ENCODE measurements at regions not wholly inside any gene's neighbourhood (a gene's known extent, or its start where the extent isn't known, plus 50 kb on each side); places are given as distances from the start of the nearest gene placed in this dataset.

DNA sequence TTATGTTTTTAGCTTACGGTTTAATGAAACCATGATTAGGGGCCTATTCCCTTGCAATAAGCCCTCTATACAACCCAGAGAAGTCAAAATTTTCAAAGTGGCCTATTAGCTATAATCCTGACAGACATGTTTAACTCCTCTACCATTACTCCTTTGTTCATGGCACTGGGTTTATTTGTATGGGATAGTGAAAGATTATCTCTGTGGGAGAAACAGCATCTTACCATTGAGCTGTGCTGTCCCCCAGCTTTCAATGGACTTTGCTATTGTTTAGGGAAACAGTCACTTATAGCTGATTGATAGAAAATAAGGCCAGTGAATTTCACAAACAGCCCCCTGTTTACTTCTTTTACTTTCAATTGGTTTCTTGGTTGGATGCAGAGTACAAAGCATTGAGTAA is 675.2 kb upstream of the GCFC2 start:
- Histone ChIP-seq H3K9me3 (no peaks in the 10 kb centered on the region), H3K36me3 (no peaks in the 10 kb centered on the region), H3K4me3 (no peak overlapping the region), H3K27me3 (no peaks in the 10 kb centered on the region), H3K27ac (no peak overlapping the region), H3K4me1 (no peaks in the 10 kb centered on the region)
- TF ChIP-seq, protein P1, sequence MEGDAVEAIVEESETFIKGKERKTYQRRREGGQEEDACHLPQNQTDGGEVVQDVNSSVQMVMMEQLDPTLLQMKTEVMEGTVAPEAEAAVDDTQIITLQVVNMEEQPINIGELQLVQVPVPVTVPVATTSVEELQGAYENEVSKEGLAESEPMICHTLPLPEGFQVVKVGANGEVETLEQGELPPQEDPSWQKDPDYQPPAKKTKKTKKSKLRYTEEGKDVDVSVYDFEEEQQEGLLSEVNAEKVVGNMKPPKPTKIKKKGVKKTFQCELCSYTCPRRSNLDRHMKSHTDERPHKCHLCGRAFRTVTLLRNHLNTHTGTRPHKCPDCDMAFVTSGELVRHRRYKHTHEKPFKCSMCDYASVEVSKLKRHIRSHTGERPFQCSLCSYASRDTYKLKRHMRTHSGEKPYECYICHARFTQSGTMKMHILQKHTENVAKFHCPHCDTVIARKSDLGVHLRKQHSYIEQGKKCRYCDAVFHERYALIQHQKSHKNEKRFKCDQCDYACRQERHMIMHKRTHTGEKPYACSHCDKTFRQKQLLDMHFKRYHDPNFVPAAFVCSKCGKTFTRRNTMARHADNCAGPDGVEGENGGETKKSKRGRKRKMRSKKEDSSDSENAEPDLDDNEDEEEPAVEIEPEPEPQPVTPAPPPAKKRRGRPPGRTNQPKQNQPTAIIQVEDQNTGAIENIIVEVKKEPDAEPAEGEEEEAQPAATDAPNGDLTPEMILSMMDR (IDR thresholded peaks at IDR 0.05) = no peak
- intact Hi-C loops (cut with DNase I) = no loop called here
- DNase-seq (ENCODE audit: low spot score in 2 of 2) = no peak

DNA sequence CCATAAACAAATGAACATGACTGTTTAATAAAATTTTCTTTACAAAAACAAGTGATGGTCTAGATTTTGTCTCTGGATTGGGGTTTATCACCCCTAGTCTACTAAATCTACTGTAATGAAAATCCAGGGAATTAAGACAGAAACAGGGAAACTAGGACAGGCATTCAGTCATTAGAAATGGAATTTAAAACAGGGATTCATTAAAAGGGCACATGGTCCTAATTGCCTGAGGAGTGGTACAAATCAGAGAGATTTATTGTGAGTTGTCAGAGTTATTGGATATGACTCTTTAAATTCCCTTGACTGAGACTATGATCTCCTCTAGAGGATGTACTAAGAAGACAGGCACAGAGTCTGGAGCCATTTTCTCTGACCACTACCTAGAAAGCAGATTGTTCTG is 670.9 kb upstream of the GCFC2 start:
- H3K4me3 ChIP-seq = no peak overlapping the region
- no peaks in the 10 kb centered on the region for H3K27me3 ChIP-seq
- no peaks in the 10 kb centered on the region for H3K4me1 ChIP-seq
- no peaks in the 10 kb centered on the region for H3K9me3 ChIP-seq
- H3K36me3 ChIP-seq = no peaks in the 10 kb centered on the region
- intact Hi-C loops (cut with DNase I) = no loop called here
- H3K27ac ChIP-seq = no peak overlapping the region
- no peak for DNase-seq (ENCODE audit: low spot score in 2 of 2)
- TF ChIP-seq, protein P1 (IDR thresholded peaks at IDR 0.05) = no peak

DNA sequence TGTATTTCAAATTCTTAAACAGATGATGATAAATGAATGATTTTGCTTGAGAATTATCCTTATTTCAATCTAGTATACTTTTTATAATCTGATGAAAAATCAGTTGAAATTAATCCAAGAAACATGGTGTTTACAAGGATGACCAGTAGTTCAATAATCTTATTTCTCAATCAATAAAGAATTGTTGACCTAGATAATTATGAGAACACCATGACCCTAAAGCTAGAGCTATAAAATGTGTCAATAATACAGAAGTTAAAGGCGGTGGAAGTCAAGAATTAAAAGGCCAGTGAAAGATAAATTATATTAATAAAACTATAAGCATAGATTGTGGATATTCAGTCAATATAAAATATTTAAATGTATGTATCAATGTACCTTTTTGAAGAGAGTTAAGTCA is 667.4 kb upstream of the GCFC2 start:
- TF ChIP-seq, protein P1 (IDR thresholded peaks at IDR 0.05) = no peak
- intact Hi-C loops (cut with DNase I) = no loop called here
- no peaks in the 10 kb centered on the region for H3K4me1 ChIP-seq

DNA sequence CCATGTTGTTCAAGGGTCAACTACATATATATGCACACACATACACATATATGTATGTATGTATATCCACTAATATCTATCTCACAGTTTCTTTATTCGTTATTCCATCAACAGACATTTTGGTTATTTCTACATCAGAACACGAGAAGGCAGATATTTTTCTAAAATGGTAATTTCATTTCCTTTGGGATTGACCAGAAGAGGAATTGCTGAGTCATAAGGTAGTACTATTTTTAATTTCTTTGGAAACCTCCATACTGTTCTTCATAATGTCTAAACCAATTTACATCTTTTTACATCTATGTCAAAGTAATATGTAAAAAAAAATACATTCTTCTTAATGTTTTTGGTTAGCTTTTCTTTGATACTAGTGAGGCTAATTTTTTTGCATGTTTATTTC is 630.7 kb upstream of the GCFC2 start:
- H3K9me3 ChIP-seq = no peaks in the 10 kb centered on the region
- H3K27me3 ChIP-seq = no peaks in the 10 kb centered on the region
- no peaks in the 10 kb centered on the region for H3K4me1 ChIP-seq
- intact Hi-C loops (cut with DNase I) = no loop called here
- TF ChIP-seq, protein P1 (IDR thresholded peaks at IDR 0.05) = no peak
- no peak for DNase-seq (ENCODE audit: low spot score in 2 of 2)
- H3K27ac ChIP-seq = no peak overlapping the region
- H3K36me3 ChIP-seq = no peaks in the 10 kb centered on the region
- no peak overlapping the region for H3K4me3 ChIP-seq

More for the DNA sequence above, 667.4 kb upstream of the GCFC2 start:
- Histone ChIP-seq H3K9me3 (no peaks in the 10 kb centered on the region), H3K36me3 (no peaks in the 10 kb centered on the region), H3K27ac (no peak overlapping the region), H3K27me3 (no peaks in the 10 kb centered on the region), H3K4me3 (no peak overlapping the region)
- DNase-seq (ENCODE audit: low spot score in 2 of 2) = no peak

DNA sequence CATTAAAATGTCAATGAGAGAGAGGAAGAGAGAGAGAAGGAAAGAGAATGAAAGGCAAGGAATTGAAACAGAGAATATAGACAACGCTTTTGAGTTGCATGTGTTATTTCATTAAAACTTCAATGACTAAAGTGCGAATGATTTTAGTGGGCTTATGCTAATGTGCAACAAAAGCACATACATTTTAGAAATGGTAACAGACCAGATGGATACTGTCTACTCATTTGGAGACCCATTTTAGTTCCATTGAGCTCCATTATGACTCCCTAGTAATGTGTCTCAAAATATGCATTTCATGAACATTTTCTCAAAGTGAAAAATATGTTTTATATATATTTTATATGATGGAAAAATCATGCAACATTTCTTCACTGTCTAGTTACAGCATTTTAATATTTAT is 622.2 kb upstream of the GCFC2 start:
- H3K4me1 ChIP-seq = no peaks in the 10 kb centered on the region
- H3K27me3 ChIP-seq = no peaks in the 10 kb centered on the region
- TF ChIP-seq, protein P1 (IDR thresholded peaks at IDR 0.05) = no peak
- H3K9me3 ChIP-seq = no peaks in the 10 kb centered on the region
- DNase-seq (ENCODE audit: low spot score in 2 of 2) = no peak
- H3K36me3 ChIP-seq = no peaks in the 10 kb centered on the region
- H3K4me3 ChIP-seq = no peak overlapping the region
- no peak overlapping the region for H3K27ac ChIP-seq
- intact Hi-C loops (cut with DNase I) = no loop called here

DNA sequence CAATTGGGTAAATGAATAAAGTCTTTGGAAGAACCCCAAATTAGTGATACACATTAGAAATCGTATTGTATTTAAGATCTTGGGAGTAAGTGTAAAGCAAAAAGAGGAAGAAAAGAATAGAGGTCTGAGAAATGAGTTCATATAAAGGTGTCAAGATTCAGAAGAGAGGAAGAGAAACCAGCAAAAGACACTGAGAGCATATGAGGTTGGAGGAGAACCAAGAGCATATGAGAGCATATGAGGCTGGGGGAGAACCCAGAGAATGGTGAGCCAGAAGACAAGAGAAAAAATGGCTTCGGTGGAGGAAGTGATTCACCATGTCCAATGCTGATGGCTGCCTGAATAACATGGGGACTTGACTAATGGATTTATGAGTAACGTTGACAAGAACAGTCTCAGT is 620.1 kb upstream of the GCFC2 start:
- H3K36me3 ChIP-seq = no peaks in the 10 kb centered on the region
- H3K4me1 ChIP-seq = no peaks in the 10 kb centered on the region
- H3K27me3 ChIP-seq = no peaks in the 10 kb centered on the region
- no peak overlapping the region for H3K27ac ChIP-seq
- H3K9me3 ChIP-seq = no peaks in the 10 kb centered on the region
- TF ChIP-seq, protein P1 (IDR thresholded peaks at IDR 0.05) = no peak
- intact Hi-C loops (cut with DNase I) = no loop called here
- H3K4me3 ChIP-seq = no peak overlapping the region
- DNase-seq (ENCODE audit: low spot score in 2 of 2) = no peak

All from ascending aorta (tissue), 2 donors.